ENCODE measurements at regions not wholly inside any gene's neighbourhood (a gene's known extent, or its start where the extent isn't known, plus 50 kb on each side); places are given as distances from the start of the nearest gene placed in this dataset.
A peak's percentile ranks its signal among the peaks of the same experiment; 100 is the strongest.

DNA sequence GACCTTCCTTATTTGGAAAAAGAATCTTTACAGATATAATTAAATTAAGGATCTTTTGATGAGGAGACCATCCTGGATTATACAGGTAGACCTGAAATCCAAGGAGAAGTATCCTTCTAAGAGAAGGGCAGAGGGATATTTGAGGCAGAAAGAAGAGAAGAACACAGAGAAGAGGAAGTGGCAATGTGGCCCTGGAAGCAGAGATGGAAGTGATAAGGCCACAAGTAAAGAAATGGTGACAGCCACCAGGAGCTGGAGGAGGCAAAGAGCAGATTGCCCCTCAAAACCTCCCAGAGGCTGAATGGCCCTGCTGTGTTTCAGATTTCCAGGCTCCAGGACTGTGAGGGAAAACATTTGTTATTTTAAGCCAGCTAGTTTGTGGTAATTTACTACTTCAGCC, 93.0 kb upstream of the ANKRD55 start:
- in situ Hi-C loops (cut with HindIII; ENCODE audit: low pct_unique_long_range_greater_than_20kb, low sequenced_read_pairs), result no loop called here
- DNase-seq (ENCODE audit: low read depth), result no peak

DNA sequence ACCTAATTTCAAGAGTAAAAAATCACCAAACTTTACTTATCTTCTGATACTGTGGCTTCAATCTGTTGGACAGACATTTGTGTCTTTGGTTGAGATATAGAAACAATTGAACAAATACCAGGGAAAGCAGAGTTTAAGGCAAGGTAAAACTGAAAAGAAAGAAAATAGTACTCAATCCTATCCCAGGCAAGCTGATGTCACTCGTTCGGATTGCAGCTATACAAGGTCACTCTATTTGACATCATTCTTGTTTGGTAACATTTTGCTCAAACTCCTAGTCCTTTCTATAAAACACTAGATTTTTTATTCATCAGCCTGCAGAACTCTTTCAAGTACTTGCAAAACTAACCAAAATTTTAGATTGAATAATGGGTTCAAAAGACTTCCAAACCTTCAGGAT, 91.9 kb upstream of the ANKRD55 start:
- no peak for DNase-seq (ENCODE audit: low read depth)
- in situ Hi-C loops (cut with HindIII; ENCODE audit: low pct_unique_long_range_greater_than_20kb, low sequenced_read_pairs), result no loop called here

DNA sequence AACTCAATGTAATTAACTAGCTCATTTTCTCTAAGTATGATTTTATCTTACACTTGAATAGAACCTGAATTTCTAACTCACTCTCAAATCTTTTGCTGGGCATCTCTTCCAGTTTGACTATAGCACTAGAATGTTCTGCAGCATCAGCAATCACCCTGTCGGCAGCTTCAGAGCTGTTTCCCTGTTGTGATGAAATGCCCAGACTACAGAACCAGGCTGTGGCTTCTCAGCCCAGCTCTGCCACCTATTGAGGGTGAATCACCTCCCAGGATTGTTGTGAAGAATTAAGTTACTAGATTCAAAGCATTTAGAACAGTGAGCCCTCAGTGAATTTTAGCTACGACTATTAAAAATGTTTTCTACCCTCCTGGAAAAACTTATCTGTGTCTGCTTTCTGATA, 90.4 kb upstream of the ANKRD55 start:
- peak; percentile 56 for DNase-seq (ENCODE audit: low read depth)
- in situ Hi-C loops (cut with HindIII; ENCODE audit: low pct_unique_long_range_greater_than_20kb, low sequenced_read_pairs), result no loop called here

DNA sequence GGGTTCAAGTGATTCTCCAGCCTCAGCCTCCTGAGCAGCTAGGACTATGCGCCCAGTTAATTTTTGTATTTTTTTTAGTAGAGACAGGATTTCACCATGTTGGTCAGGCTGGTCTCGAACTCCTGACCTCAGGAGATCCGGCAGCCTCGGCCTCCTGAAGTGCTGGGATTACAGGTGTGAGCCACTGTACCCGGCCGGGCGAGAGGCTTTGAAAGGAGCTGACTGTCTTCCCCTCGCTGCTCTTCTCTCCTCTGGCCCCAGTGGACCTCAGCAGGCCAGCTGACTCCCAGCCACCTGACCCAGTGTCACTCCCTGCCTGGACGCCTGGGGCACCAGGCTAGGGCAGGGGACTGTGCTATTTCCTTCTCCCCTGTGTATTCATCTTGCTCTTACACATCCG, 89.5 kb upstream of the ANKRD55 start:
- in situ Hi-C loops (cut with HindIII; ENCODE audit: low pct_unique_long_range_greater_than_20kb, low sequenced_read_pairs), result no loop called here
- DNase-seq (ENCODE audit: low read depth), result no peak

DNA sequence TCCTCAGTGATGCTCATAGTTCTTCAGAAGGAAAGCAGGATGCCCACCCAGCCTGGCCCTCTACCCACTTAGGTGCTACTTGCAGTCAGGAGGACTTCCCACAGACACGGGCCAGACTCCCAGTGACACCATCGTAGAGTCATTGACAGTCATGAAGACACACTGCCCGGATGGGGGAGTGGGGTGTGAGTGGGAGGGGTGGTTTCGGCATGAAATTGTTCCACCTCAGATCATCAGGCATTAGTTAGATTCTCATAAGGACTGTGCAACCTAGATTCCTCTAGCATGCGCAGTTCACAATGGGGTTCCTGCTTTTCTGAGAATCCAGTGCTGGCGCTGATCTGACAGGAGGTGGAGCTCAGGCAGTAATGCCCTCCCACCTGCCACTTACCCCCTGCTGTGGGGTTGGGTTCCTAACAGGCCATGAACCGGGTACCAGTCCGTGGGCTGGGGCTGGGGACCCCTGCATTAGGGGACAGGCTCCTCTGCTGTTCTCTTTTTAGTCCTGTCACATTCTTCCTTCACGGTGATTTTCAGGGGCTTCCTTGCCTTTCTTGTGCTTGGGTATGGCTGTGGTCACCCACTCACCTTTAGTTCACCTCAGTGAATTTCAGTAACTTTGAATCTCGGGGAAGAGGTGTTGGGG, 88.2 kb upstream of the ANKRD55 start:
- no peak for DNase-seq (ENCODE audit: low read depth)
- in situ Hi-C loops (cut with HindIII; ENCODE audit: low pct_unique_long_range_greater_than_20kb, low sequenced_read_pairs), result no loop called here

DNA sequence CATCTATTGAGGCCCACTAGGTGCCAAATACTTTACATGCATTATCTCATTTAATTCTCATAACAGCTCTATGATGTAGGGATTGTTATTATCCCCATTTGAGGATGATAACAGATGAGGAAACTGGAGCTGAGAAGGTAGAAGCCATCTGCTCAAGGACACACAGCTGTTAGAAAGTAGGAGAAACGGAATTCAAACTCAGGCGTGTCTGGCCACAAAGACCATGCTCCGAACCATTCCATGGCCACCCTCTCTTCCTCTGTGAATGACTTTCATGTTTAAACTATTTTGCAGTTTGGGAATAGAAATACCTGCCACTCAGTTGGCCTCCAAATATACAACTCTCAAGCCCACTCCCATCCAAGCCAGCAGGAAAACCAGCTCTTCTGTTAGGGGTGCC, 87.6 kb upstream of the ANKRD55 start:
- in situ Hi-C loops (cut with HindIII; ENCODE audit: low pct_unique_long_range_greater_than_20kb, low sequenced_read_pairs), result no loop called here
- DNase-seq (ENCODE audit: low read depth), result no peak

DNA sequence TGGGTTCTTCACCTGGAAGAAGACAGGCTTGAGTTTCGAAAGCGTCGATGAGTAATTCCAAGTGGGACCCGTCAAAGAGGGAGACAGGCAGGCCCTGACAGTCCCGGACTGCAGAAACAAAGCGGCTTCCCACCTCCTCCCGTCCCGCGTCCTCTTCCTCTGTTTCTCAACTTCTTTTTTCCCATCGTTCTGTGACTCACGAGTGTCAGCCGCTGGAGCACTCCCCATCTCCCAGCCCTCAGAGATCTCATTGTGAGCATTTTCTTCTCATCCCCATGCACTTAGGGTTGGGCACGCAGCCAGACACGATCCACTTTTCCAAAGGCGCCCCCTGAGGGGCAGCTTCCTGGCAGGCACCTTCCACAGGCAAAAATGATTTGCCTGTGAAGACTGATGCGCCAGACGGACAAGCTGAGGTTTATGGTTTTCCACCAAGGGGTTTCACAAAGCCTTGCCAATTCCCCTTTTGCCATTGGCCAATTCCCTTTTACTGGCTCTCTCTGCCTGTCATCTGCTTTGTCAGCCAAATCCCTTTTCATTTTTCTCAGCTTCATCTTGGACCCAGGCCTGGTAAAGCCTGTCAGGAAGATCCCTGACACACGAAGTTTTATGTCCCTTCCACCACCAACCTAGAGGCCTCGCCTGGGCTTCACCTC, 86.5 kb upstream of the ANKRD55 start:
- DNase-seq (ENCODE audit: low read depth), result no peak
- in situ Hi-C loops (cut with HindIII; ENCODE audit: low pct_unique_long_range_greater_than_20kb, low sequenced_read_pairs), result no loop called here

DNA sequence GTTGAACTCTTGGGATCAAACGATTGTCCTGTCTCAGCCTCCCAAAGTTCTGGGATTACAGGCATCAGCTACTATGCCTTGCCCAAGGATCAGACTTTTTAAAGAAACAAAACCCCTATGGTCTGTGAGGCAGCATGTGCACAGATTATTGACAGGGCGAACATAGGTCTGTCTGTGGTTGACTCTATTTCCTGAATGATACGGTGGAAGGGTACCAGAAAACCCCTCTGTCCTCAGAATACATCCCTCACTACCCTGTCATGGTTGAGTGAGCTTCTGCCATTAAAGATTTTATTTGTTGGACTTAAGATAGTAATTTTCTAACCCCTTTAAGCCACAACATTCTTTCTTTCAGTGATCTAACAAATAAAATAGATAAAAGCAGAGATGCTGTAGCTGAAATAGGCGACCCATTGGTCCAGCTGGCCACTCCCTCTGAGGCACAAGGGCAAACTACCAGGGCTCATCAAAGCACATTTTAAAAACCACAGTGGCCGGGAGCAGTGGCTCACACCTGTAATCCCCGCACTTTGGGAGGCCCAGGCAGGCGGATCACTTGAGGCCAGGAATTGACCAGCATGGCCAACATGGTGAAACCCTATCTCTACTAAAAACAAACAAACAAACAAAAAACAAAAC, 84.9 kb upstream of the ANKRD55 start:
- in situ Hi-C loops (cut with HindIII; ENCODE audit: low pct_unique_long_range_greater_than_20kb, low sequenced_read_pairs), result no loop called here
- peak; percentile 26 for DNase-seq (ENCODE audit: low read depth)

DNA sequence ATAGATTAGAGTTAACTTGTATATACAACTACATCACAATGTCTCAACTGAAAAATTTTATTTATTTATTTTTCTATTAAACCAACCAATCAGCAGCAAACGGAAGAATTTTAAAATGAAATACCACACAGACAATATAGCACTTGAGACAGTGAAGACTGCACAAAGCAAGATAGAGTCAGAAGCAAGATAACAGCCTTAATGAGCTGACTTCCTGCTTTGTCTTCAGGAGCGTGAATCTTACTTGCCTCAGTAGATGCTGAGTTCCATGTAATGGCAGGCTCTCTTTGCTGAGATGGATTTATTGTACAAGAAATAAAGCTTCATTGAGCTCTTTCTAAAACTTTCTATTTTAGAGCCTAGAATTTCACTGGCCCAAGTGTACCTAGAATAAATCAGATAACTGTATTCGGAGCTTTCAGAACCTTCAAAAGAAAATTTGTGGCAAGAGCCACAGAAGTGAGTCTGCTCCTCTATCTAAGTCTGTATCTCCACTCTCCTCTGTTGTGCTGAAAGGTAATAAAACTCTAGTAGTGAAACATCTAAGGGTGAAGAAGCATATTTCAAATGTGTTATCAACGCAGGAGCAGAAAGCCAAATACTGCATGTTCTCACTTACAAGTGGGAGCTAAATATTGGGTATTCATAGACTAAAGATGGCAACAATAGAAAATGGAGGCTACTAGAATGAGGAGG, 83.3 kb upstream of the ANKRD55 start:
- DNase-seq (ENCODE audit: low read depth), result no peak
- in situ Hi-C loops (cut with HindIII; ENCODE audit: low pct_unique_long_range_greater_than_20kb, low sequenced_read_pairs), result no loop called here

DNA sequence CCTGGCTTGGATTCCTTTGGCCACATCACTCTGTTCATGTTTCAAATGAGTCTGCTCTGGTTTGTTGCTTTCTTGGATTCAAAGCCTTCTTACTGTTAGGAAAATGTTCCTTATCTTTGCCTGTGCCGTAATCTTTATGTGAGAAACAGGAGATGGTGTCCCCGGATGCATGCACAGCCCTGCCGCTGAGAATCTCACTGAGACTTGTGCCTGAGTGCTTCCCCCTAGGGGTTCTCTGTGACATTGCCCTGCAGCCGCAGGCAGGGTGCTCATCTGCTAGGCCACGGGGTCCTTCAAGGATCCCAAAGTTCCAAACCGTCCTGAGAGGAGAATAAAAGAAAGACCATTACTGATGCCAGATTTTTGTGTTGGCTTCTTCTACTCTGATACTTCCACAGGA, 81.4 kb upstream of the ANKRD55 start:
- DNase-seq (ENCODE audit: low read depth), result no peak
- in situ Hi-C loops (cut with HindIII; ENCODE audit: low pct_unique_long_range_greater_than_20kb, low sequenced_read_pairs), result no loop called here

DNA sequence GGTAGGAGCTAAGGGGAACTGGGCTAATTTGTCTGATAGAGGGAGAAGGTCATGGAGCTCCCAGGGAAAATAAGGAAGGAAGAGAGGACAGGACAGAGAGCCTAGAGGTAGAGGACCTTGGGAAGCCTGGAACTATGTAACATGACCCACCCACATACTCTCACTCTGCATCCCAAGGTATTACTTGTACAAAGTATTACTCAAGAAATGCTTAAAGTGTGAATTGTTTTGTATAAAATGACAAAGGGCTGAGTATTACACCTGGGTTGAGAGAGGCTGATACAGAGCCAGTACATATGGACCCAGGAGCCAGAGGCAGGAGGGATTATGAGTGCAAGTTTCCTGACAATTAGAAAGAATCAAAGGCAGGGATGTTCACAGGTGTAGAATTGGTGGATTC, 80.5 kb upstream of the ANKRD55 start:
- in situ Hi-C loops (cut with HindIII; ENCODE audit: low pct_unique_long_range_greater_than_20kb, low sequenced_read_pairs), result no loop called here

DNA sequence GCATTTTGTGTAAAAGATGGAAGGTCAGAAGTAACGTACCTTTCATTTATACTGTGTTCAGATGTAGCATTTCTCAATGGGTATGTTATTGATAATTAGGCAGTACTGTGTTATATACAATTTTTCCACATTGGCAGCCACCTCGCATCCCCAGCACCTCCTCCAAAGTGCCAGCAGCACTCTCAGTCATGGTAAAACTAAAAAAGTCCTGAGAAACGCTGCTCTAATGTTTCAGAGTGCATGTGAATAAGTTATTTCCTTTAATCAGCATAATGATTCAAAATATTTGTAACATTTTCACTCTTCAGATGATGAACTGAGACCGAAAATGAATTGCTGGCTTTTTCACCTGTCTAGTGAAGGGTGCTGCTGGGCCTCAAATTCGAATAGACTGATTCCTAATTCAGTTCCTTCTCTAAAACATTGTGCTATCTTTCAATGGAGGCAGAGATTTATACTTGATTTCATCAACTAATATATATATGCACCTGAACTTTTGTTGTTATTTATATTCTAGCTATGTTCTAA, 79.9 kb upstream of the ANKRD55 start:
- in situ Hi-C loops (cut with HindIII; ENCODE audit: low pct_unique_long_range_greater_than_20kb, low sequenced_read_pairs), result no loop called here
- no peak for DNase-seq (ENCODE audit: low read depth)

More for the DNA sequence above, 80.5 kb upstream of the ANKRD55 start:
- DNase-seq (ENCODE audit: low read depth), result no peak

DNA sequence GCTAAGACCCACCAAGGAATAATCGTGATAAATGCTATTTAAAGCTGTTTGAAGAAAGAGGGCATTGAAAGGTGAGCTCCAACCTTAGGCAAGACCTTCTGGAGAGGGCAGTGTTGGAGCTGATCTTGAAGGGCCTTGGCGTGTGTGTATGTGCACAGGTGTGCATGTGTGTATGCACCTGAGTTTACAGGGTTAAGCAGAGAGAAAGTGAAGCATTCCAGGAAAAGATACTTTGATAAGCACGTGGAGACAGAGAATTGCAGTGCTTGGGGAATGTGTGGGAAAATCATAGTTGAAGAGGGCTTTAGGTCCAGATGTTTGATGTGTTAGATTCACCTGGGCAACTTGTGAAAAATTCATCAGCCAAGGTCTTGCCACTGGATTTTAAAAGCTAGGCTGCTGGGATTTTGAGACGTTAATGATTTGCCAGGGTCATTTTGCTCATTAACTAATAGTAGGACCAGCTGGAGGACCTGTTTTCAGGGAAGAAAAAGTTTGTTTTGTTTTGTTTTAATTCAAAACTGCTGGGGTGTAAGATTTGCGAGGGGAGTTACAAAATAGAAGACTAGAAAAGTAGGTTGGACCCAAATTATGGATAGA, 78.3 kb upstream of the ANKRD55 start:
- in situ Hi-C loops (cut with HindIII; ENCODE audit: low pct_unique_long_range_greater_than_20kb, low sequenced_read_pairs), result no loop called here

DNA sequence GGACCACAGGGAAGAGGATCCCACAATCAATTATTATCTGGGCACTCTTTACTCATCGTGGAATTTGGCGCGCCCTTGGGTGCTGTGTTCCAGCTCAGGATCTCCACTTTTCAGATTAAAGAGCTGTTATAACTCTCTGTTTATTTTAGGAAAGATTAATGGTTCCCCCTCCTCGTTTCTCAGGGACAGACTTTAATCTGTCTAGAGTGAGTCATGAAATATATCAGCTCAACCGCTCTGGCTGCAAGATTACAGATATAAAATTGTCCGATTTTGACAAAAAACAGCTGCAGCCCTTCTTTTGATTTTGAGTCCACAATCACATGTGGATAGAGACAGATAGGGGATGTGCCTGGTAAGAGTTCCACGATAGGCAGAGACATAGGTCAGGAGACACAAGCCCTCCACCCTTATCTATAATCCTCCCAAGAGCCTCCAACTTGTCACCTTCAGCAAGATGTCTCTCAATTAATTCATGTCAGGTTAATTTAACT, 77.6 kb upstream of the ANKRD55 start:
- no peak for DNase-seq (ENCODE audit: low read depth)
- in situ Hi-C loops (cut with HindIII; ENCODE audit: low pct_unique_long_range_greater_than_20kb, low sequenced_read_pairs), result no loop called here

More for the DNA sequence above, 78.3 kb upstream of the ANKRD55 start:
- no peak for DNase-seq (ENCODE audit: low read depth)

DNA sequence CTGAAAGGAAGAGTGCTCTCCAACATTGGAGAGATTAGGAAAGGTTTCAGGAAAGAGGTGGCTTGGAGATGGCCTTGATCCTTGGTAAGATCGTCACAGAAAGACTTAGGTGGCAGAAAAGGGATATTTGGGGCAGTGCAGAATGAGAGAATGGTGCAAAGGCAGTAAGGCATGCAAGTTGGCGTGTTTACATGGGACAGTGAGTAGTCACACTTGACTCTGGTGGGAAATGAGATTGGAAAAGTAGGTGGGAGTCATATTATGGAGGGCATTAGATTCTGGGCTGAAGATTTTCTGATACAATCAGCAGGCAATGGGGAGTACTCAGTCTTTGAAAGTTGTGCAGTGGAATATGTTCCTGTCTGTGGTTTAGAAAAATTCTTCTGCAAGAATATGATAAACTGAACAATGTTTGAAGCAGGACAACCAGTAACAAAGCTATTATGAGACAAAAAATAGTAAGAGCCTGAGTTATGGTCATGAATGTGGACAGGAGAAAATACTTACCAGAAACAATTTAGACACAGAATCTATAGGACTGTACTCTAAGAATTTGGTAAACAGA, 76.2 kb upstream of the ANKRD55 start:
- DNase-seq (ENCODE audit: low read depth), result no peak
- in situ Hi-C loops (cut with HindIII; ENCODE audit: low pct_unique_long_range_greater_than_20kb, low sequenced_read_pairs), result no loop called here

DNA sequence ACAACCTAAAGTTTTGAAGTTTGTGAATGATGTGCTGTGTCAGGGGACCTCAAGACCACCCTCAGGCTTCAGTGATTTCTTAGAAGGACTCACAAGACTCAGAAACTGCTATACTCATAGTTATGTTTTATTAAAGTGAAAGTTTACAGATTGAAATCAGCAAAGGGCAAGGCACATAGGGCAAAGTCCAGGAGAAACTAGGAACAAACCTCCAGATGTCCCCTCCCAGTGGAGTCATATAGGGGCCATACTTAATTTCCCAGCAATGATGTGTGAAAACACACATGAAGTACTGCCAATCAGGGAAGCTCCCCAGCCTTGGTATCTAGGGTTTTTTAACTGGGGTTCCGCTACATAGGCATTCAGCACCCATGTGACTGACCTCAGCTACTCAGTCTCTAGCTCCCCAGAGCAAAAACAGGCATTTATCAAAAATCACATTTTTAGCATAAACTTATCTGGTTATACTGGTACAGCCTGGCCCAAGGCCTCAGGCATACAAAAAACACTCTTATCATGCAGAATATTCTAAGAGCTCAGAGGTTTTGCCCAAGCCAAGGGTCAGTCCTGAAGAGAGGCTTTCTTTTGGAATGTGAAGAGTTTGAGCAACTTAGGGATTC, 74.7 kb upstream of the ANKRD55 start:
- in situ Hi-C loops (cut with HindIII; ENCODE audit: low pct_unique_long_range_greater_than_20kb, low sequenced_read_pairs), result no loop called here
- no peak for DNase-seq (ENCODE audit: low read depth)

DNA sequence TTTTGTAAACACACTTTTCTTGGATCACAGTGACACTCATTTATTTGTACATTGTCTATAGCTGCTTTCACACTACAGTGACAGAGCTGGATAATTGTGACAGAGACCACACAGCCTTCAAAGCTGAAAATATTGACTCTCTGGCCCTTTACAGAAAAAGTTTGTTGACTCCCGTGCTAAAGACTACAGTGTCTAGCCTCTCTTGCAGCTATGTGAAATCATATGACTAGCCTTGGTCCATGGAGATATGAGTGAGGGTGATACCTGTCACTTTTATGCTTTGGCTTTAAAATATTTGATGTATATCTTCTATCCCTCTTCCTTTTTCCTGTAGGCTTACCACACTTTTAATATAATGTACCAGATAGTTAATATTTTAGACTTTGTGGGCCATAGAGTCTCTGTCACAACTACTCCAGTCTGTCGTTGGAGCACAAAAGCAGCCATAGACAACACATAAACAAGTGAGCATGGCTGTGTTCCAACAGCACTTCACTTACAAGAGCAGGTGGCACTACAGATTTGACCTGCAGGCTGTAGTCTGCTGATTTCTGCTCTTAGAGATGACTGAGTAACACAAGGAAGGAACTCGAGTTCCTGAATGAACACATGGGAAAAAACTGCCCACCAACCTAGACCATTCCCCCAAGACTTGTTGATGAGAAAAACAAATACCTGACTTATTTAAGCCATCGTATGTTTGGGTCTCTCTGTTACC, 73.5 kb upstream of the ANKRD55 start:
- in situ Hi-C loops (cut with HindIII; ENCODE audit: low pct_unique_long_range_greater_than_20kb, low sequenced_read_pairs), result no loop called here

More for the DNA sequence above, 73.5 kb upstream of the ANKRD55 start:
- DNase-seq (ENCODE audit: low read depth), result no peak
